Panc1 (cell line): ENCODE measurements at regions not wholly inside any gene's neighbourhood (a gene's known extent, or its start where the extent isn't known, plus 50 kb on each side); places are given as distances from the start of the nearest gene placed in this dataset.

ENCODE experiments used
- ATAC-seq: fragments of 200-7000 bp; cut with Tn5 transposase; 2 replicates; pipeline ENCODE4 v1.9.1; 2020; ENCODE audit warnings: mild to moderate bottlenecking, moderate library complexity
- BruUV-seq: library from RNA; stranded (reverse); fragments of 400-500 nt; replicated peaks from 2 replicates; lab custom pipeline; 2021; lab: Mats Ljungman, UMichigan
- CTCF ChIA-PET: fragments of 300-600 bp; sonication (Branson Sonifier 250); formaldehyde crosslinking; loops from one replicate; lab custom pipeline; 2022; ENCODE audit warnings: antibody characterized with exemption; lab: Charles Lee
- POLR2A ChIA-PET: fragments of 300-600 bp; sonication (Branson Sonifier 250); formaldehyde crosslinking; loops from one replicate; lab custom pipeline; 2022; ENCODE audit warnings: antibody characterized with exemption; lab: Charles Lee
- DNase-seq: peaks from one replicate; pipeline ENCODE4 v3.0.0-alpha.2; 2010; ENCODE audit warnings: low read depth, low spot score
- H3K27ac ChIP-seq: 2 replicates; pipeline ENCODE4 v1.5.1; 2011; ENCODE audit warnings: mild to moderate bottlenecking, low read length, inconsistent platforms
- H3K27me3 ChIP-seq: fragments of 200-500 bp; sonication (Bioruptor generic); 2 replicates; pipeline ENCODE4 v1.6.0; 2014; ENCODE audit warnings: low read length, inconsistent platforms; ENCODE audit not compliant: control insufficient read depth, insufficient read depth
- H3K36me3 ChIP-seq: fragments of 200-500 bp; sonication (Bioruptor generic); 2 replicates; pipeline ENCODE4 v1.5.1; 2014; ENCODE audit warnings: inconsistent platforms, mild to moderate bottlenecking, low read length, moderate library complexity; ENCODE audit not compliant: control insufficient read depth, insufficient read depth
- H3K4me1 ChIP-seq: 2 replicates; pipeline ENCODE4 v1.5.1; 2011; ENCODE audit warnings: inconsistent platforms, mild to moderate bottlenecking, low read length, moderate library complexity; ENCODE audit not compliant: control insufficient read depth, insufficient read depth
- H3K4me3 ChIP-seq, 2 experiments: 2 replicates each; pipeline ENCODE4 v1.5.1; 2011 to 2012; ENCODE audit warnings: low read depth in 2 of 2, low read length in 2 of 2, mild to moderate bottlenecking in 2 of 2, inconsistent platforms in 1 of 2, moderate library complexity in 1 of 2
- H3K9me3 ChIP-seq: fragments of 200-500 bp; sonication (Bioruptor generic); 2 replicates; pipeline ENCODE4 v1.5.1; 2014; ENCODE audit warnings: low read depth, mild to moderate bottlenecking, inconsistent platforms, low read length, moderate library complexity; ENCODE audit not compliant: control insufficient read depth, insufficient read depth
- POLR2AphosphoS5 ChIP-seq: IDR thresholded peaks from 2 replicates; pipeline ENCODE4 v1.6.1; 2012; ENCODE audit warnings: mild to moderate bottlenecking, low read depth, low read length, moderate library complexity
- SIN3A ChIP-seq: IDR thresholded peaks from 2 replicates; pipeline ENCODE4 v1.6.1; 2012; ENCODE audit warnings: low read depth, mild to moderate bottlenecking, low read length, moderate library complexity, borderline replicate concordance; ENCODE audit not compliant: insufficient read depth
- TCF7L2 ChIP-seq: IDR thresholded peaks from 2 replicates; pipeline ENCODE4 v1.6.1; 2011; ENCODE audit warnings: mild to moderate bottlenecking, low read depth, low read length, inconsistent platforms
- in situ Hi-C: cut with HindIII; loops from 2 replicates; pipeline ENCODE4 v1.10.0; 2016; ENCODE audit warnings: low sequenced_read_pairs, low pct_unique_long_range_greater_than_20kb
- intact Hi-C: fragments of 100-400 bp; cut with micrococcal nuclease; formaldehyde crosslinking; loops from one replicate; pipeline ENCODE4 v1.10.0; 2022; ENCODE audit not compliant: unreplicated experiment
- TF ChIP-seq, protein P1 (sequence below), 2 experiments: IDR thresholded peaks; 2 replicates each; pipeline ENCODE4 v1.6.1; 2011 to 2012; ENCODE audit warnings: low read depth in 2 of 2, control low read depth in 1 of 2, low read length in 1 of 2, mild to moderate bottlenecking in 1 of 2, moderate library complexity in 1 of 2; ENCODE audit not compliant: insufficient read depth in 1 of 2
- TF ChIP-seq, protein P2 (sequence below): fragments of 450-650 bp; IDR thresholded peaks from 2 replicates; pipeline ENCODE4 v1.5.1; 2017; ENCODE audit warnings: mild to moderate bottlenecking

DNA sequence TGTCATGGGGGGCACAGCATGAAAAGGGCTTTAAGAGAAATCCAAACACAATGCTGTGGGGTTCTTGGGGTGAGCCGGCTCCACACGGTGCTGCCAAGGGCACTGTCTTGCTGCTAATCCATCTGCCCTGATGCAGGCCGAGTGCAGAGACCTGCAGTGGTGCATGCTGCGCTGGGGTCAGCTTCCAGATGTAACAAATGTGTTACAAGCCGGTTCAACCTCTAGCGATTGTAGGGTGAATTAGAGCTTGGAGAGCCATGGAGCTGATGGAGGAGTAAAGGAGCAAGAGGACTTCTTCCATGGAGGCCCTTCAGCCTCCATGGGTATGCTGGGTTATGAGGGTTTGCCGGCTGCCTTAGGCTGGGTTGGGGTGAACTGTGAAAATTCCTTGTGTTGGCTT, 402.3 kb downstream of the TYW1 start:
- in situ Hi-C loops (no loop called here), intact Hi-C loops (no loop called here)
- H3K36me3 ChIP-seq, result no peaks in the 10 kb centered on the region
- no peaks in the 10 kb centered on the region; the same call in 1 of the 2 replicates for H3K27me3 ChIP-seq
- H3K27ac ChIP-seq, result no peak overlapping the region
- ChIA-PET POLR2A (interaction anchor here (0.6 kb wide), 1 partner anchor 227 kb away, joined by 5 read pairs; no protein-coding TSS in a partner anchor), CTCF (interaction anchor here (0.6 kb wide), 1 partner anchor 18 kb away, joined by 6 read pairs; no protein-coding TSS in a partner anchor)
- no peak overlapping the region for H3K4me3 ChIP-seq
- no peaks in the 10 kb centered on the region for H3K4me1 ChIP-seq
- ATAC-seq, result no peak
- TF ChIP-seq TCF7L2 (no peak), SIN3A (no peak), POLR2AphosphoS5 (no peak)
- TF ChIP-seq, protein P1, sequence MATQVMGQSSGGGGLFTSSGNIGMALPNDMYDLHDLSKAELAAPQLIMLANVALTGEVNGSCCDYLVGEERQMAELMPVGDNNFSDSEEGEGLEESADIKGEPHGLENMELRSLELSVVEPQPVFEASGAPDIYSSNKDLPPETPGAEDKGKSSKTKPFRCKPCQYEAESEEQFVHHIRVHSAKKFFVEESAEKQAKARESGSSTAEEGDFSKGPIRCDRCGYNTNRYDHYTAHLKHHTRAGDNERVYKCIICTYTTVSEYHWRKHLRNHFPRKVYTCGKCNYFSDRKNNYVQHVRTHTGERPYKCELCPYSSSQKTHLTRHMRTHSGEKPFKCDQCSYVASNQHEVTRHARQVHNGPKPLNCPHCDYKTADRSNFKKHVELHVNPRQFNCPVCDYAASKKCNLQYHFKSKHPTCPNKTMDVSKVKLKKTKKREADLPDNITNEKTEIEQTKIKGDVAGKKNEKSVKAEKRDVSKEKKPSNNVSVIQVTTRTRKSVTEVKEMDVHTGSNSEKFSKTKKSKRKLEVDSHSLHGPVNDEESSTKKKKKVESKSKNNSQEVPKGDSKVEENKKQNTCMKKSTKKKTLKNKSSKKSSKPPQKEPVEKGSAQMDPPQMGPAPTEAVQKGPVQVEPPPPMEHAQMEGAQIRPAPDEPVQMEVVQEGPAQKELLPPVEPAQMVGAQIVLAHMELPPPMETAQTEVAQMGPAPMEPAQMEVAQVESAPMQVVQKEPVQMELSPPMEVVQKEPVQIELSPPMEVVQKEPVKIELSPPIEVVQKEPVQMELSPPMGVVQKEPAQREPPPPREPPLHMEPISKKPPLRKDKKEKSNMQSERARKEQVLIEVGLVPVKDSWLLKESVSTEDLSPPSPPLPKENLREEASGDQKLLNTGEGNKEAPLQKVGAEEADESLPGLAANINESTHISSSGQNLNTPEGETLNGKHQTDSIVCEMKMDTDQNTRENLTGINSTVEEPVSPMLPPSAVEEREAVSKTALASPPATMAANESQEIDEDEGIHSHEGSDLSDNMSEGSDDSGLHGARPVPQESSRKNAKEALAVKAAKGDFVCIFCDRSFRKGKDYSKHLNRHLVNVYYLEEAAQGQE (IDR thresholded peaks at IDR 0.05; ENCODE audit: insufficient read depth in 1 of 2, low read depth in 2 of 2, low read length in 1 of 2), result no peak
- TF ChIP-seq, protein P2, sequence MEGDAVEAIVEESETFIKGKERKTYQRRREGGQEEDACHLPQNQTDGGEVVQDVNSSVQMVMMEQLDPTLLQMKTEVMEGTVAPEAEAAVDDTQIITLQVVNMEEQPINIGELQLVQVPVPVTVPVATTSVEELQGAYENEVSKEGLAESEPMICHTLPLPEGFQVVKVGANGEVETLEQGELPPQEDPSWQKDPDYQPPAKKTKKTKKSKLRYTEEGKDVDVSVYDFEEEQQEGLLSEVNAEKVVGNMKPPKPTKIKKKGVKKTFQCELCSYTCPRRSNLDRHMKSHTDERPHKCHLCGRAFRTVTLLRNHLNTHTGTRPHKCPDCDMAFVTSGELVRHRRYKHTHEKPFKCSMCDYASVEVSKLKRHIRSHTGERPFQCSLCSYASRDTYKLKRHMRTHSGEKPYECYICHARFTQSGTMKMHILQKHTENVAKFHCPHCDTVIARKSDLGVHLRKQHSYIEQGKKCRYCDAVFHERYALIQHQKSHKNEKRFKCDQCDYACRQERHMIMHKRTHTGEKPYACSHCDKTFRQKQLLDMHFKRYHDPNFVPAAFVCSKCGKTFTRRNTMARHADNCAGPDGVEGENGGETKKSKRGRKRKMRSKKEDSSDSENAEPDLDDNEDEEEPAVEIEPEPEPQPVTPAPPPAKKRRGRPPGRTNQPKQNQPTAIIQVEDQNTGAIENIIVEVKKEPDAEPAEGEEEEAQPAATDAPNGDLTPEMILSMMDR, result no peak
- BruUV-seq, result no TSS peak
- H3K9me3 ChIP-seq, result no peaks in the 10 kb centered on the region
- no peak for DNase-seq

DNA sequence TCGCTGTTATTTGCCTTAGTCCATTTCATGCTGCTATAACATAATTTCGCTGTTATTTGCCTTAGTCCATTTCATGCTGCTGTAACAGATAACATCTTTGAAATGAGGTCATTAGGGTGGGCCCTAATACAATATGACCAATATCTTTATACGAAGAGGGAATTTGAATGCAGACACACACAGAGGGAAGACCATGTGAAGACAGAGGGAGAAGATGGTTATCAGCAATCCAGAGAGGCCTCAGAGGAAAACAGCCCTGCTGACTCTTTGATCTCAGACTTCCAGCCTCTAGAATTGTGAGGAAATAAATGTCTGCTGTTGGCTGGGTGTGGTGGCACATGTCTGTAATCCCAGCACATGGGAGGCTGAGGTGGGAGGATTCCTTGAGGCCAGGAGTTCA, 404.9 kb downstream of the TYW1 start:
- in situ Hi-C loops, result no loop called here
- DNase-seq (no peak), ATAC-seq (no peak)
- Histone ChIP-seq H3K9me3 (no peaks in the 10 kb centered on the region), H3K27me3 (peaks cover 2% of the 10 kb centered on the region; the same call in 1 of the 2 replicates), H3K36me3 (no peaks in the 10 kb centered on the region), H3K27ac (no peak overlapping the region), H3K4me1 (no peaks in the 10 kb centered on the region), H3K4me3 (no peak overlapping the region)
- ChIA-PET CTCF (no interaction called here), POLR2A (no interaction called here)
- no TSS peak for BruUV-seq
- intact Hi-C loops, result no loop called here
- TF ChIP-seq, protein P1 (IDR thresholded peaks at IDR 0.05; ENCODE audit: insufficient read depth in 1 of 2, low read depth in 2 of 2, low read length in 1 of 2), result no peak
- TF ChIP-seq SIN3A (no peak), TCF7L2 (no peak), POLR2AphosphoS5 (no peak)
